Activated CD8-positive, alpha-beta memory T cell treated with anti-CD3 and anti-CD28 coated beads, Interleukin-2, amount 10 ng/mL, durations not matched to agents 7 days and 5 days (primary cell): ENCODE measurements at regions not wholly inside any gene's neighbourhood (a gene's known extent, or its start where the extent isn't known, plus 50 kb on each side); places are given as distances from the start of the nearest gene placed in this dataset.

Experiments
- ATAC-seq: fragments of 150-1000 bp; cut with Tn5 transposase; one replicate; pipeline ENCODE4 v1.10.0; 2021; ENCODE audit warnings: moderate library complexity
- CTCF ChIA-PET: fragments of 350-600 bp; sonication (Branson Sonifier 250); formaldehyde crosslinking; loops from one replicate; lab custom pipeline; 2021; ENCODE audit warnings: antibody characterized with exemption; lab: Charles Lee
- DNase-seq: peaks from one replicate; pipeline ENCODE4 v3.0.0-alpha.2; 2020
- H3K27ac Mint-ChIP-seq: one replicate; pipeline ENCODE4 v1.8.0; 2021; ENCODE audit warnings: mild to moderate bottlenecking, mixed read lengths
- H3K27me3 Mint-ChIP-seq: one replicate; pipeline ENCODE4 v1.8.0; 2021; ENCODE audit warnings: mixed read lengths
- H3K36me3 Mint-ChIP-seq: one replicate; pipeline ENCODE4 v1.8.0; 2021; ENCODE audit warnings: mild to moderate bottlenecking, mixed read lengths
- H3K4me1 Mint-ChIP-seq: one replicate; pipeline ENCODE4 v1.8.0; 2021; ENCODE audit warnings: mixed read lengths
- H3K4me3 Mint-ChIP-seq: one replicate; pipeline ENCODE4 v1.8.0; 2021; ENCODE audit warnings: mild to moderate bottlenecking, moderate library complexity, mixed read lengths
- H3K9me3 Mint-ChIP-seq: one replicate; pipeline ENCODE4 v1.8.0; 2022; ENCODE audit warnings: low read depth, mixed read lengths

GRCh38 chr6:139863346-139863745, 488.9 kb upstream of the CITED2 start:
- Mint-ChIP-seq H3K27me3 (peaks cover 2% of the 10 kb centered on the region), H3K9me3 (peaks cover 8% of the 10 kb centered on the region), H3K36me3 (peaks cover 12% of the 10 kb centered on the region), H3K27ac (no peak overlapping the region), H3K4me3 (no peak overlapping the region), H3K4me1 (peaks cover 11% of the 10 kb centered on the region)
- ATAC-seq, result no peak
- DNase-seq, result no peak
- CTCF ChIA-PET, result no interaction called here

- Mint-ChIP-seq H3K4me1 (peaks cover 11% of the 10 kb centered on the region), H3K27me3 (peaks cover 2% of the 10 kb centered on the region), H3K9me3 (peaks cover 8% of the 10 kb centered on the region), H3K4me3 (no peak overlapping the region), H3K36me3 (peaks cover 12% of the 10 kb centered on the region), H3K27ac (no peak overlapping the region)
- ATAC-seq (no peak), DNase-seq (no peak)
- CTCF ChIA-PET, result no interaction called here
Measured at GRCh38 chr6:139862311-139862710, 487.9 kb upstream of the CITED2 start.

DNA sequence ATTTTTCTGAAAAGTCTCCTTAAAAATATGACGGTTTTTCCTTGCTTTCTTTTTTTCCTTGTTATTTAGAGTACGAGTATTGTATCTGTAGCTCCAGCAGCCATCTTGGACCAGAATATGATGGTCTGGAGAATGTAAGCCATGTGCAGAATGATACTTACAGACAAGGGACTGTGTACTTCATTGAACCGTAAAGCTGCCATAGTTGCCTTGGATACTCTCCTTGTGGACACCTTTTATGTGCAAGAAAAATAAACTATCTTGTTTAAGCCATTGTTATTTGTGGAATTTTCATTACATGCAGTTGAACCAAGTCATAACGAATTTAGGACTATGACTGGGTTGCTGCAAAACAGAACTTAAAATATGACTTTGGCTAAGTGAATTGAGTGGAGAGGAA, 485.8 kb upstream of the CITED2 start:
- peaks cover 12% of the 10 kb centered on the region for H3K36me3 Mint-ChIP-seq

GRCh38 chr6:139858429-139858828, 484.0 kb upstream of the CITED2 start:
- CTCF ChIA-PET, result no interaction called here
- Mint-ChIP-seq H3K27me3 (peaks cover 2% of the 10 kb centered on the region), H3K4me1 (peaks cover 2% of the 10 kb centered on the region), H3K27ac (no peak overlapping the region), H3K36me3 (peaks cover 8% of the 10 kb centered on the region), H3K4me3 (no peak overlapping the region), H3K9me3 (peaks cover 3% of the 10 kb centered on the region)
- ATAC-seq (no peak), DNase-seq (no peak)

More for the DNA sequence above, 485.8 kb upstream of the CITED2 start:
- peaks cover 3% of the 10 kb centered on the region for H3K9me3 Mint-ChIP-seq
- DNase-seq, result no peak
- no peak for ATAC-seq
- peaks cover 2% of the 10 kb centered on the region for H3K27me3 Mint-ChIP-seq
- CTCF ChIA-PET, result no interaction called here
- peaks cover 11% of the 10 kb centered on the region for H3K4me1 Mint-ChIP-seq
- H3K4me3 Mint-ChIP-seq, result no peak overlapping the region
- H3K27ac Mint-ChIP-seq, result no peak overlapping the region

- H3K4me1 Mint-ChIP-seq, result no peaks in the 10 kb centered on the region
- H3K9me3 Mint-ChIP-seq, result no peaks in the 10 kb centered on the region
- H3K36me3 Mint-ChIP-seq, result peaks cover under 1% of the 10 kb centered on the region
- CTCF ChIA-PET, result no interaction called here
- DNase-seq (no peak), ATAC-seq (no peak)
- H3K27me3 Mint-ChIP-seq, result peaks cover 2% of the 10 kb centered on the region
- no peak overlapping the region for H3K4me3 Mint-ChIP-seq
- no peak overlapping the region for H3K27ac Mint-ChIP-seq
Measured at GRCh38 chr6:139857143-139857542, 482.7 kb upstream of the CITED2 start.

GRCh38 chr6:139856562-139856961, 482.1 kb upstream of the CITED2 start:
- no peaks in the 10 kb centered on the region for H3K4me1 Mint-ChIP-seq
- no peaks in the 10 kb centered on the region for H3K9me3 Mint-ChIP-seq
- DNase-seq (no peak), ATAC-seq (no peak)
- peaks cover 2% of the 10 kb centered on the region for H3K27me3 Mint-ChIP-seq
- no peak overlapping the region for H3K27ac Mint-ChIP-seq
- H3K4me3 Mint-ChIP-seq, result no peak overlapping the region
- H3K36me3 Mint-ChIP-seq, result no peaks in the 10 kb centered on the region
- CTCF ChIA-PET, result no interaction called here

- Mint-ChIP-seq H3K27ac (no peak overlapping the region), H3K36me3 (no peaks in the 10 kb centered on the region), H3K9me3 (no peaks in the 10 kb centered on the region), H3K27me3 (peaks cover 2% of the 10 kb centered on the region), H3K4me3 (no peak overlapping the region), H3K4me1 (no peaks in the 10 kb centered on the region)
- ATAC-seq, result no peak
- CTCF ChIA-PET, result interaction anchor here (0.7 kb wide), 1 partner anchor 1743 kb away, joined by 3 read pairs; no protein-coding TSS in a partner anchor
- no peak for DNase-seq
Measured at GRCh38 chr6:139855671-139856311, 481.3 kb upstream of the CITED2 start.

GRCh38 chr6:139853302-139853992, 479.0 kb upstream of the CITED2 start:
- H3K9me3 Mint-ChIP-seq, result no peaks in the 10 kb centered on the region
- no peaks in the 10 kb centered on the region for H3K4me1 Mint-ChIP-seq
- ATAC-seq (no peak), DNase-seq (no peak)
- H3K36me3 Mint-ChIP-seq, result no peaks in the 10 kb centered on the region
- H3K4me3 Mint-ChIP-seq, result no peak overlapping the region
- no peaks in the 10 kb centered on the region for H3K27me3 Mint-ChIP-seq
- no peak overlapping the region for H3K27ac Mint-ChIP-seq
- CTCF ChIA-PET, result no interaction called here

GRCh38 chr6:139852488-139853140, 478.2 kb upstream of the CITED2 start:
- CTCF ChIA-PET, result no interaction called here
- no peak overlapping the region for H3K27ac Mint-ChIP-seq
- no peak overlapping the region for H3K4me3 Mint-ChIP-seq
- ATAC-seq (no peak), DNase-seq (no peak)
- H3K36me3 Mint-ChIP-seq, result no peaks in the 10 kb centered on the region
- no peaks in the 10 kb centered on the region for H3K9me3 Mint-ChIP-seq
- H3K4me1 Mint-ChIP-seq, result no peaks in the 10 kb centered on the region
- H3K27me3 Mint-ChIP-seq, result no peaks in the 10 kb centered on the region

- Mint-ChIP-seq H3K9me3 (no peaks in the 10 kb centered on the region), H3K4me3 (no peak overlapping the region), H3K4me1 (no peaks in the 10 kb centered on the region), H3K27ac (no peak overlapping the region), H3K27me3 (no peaks in the 10 kb centered on the region), H3K36me3 (no peaks in the 10 kb centered on the region)
- DNase-seq (no peak), ATAC-seq (no peak)
- CTCF ChIA-PET, result no interaction called here
Measured at GRCh38 chr6:139852067-139852466, 477.6 kb upstream of the CITED2 start.

GRCh38 chr6:139851206-139851605, 476.8 kb upstream of the CITED2 start:
- DNase-seq (no peak), ATAC-seq (no peak)
- no peak overlapping the region for H3K27ac Mint-ChIP-seq
- no peak overlapping the region for H3K4me3 Mint-ChIP-seq
- H3K36me3 Mint-ChIP-seq, result no peaks in the 10 kb centered on the region
- H3K4me1 Mint-ChIP-seq, result no peaks in the 10 kb centered on the region
- H3K27me3 Mint-ChIP-seq, result no peaks in the 10 kb centered on the region
- CTCF ChIA-PET, result no interaction called here
- no peaks in the 10 kb centered on the region for H3K9me3 Mint-ChIP-seq

DNA sequence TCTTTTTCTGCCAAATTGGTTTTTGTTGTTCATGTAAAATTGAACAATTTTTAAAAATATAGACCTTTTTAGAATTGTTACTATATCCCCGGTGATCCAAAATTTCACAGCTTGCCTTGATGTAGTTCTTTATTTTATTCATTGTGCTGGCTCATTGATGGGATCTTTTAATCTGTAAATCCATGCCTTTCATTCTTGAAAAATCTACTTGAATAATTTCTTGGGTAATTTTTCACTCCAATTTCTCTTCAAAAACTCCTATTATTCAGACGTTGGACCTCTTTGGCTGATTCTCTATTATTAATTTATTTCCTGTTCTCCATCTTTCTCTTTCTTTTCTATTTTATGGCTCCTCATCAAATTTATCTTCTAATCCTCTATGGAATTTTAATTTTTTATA, 476.1 kb upstream of the CITED2 start:
- CTCF ChIA-PET, result no interaction called here
- Mint-ChIP-seq H3K9me3 (no peaks in the 10 kb centered on the region), H3K4me3 (no peak overlapping the region), H3K27ac (no peak overlapping the region), H3K4me1 (no peaks in the 10 kb centered on the region), H3K27me3 (no peaks in the 10 kb centered on the region), H3K36me3 (no peaks in the 10 kb centered on the region)
- DNase-seq (no peak), ATAC-seq (no peak)

GRCh38 chr6:139847457-139847813, 473.0 kb upstream of the CITED2 start:
- H3K36me3 Mint-ChIP-seq, result no peaks in the 10 kb centered on the region
- DNase-seq (no peak), ATAC-seq (no peak)
- peaks cover 2% of the 10 kb centered on the region for H3K9me3 Mint-ChIP-seq
- H3K4me1 Mint-ChIP-seq, result no peaks in the 10 kb centered on the region
- CTCF ChIA-PET, result no interaction called here
- no peak overlapping the region for H3K27ac Mint-ChIP-seq
- H3K4me3 Mint-ChIP-seq, result no peak overlapping the region
- H3K27me3 Mint-ChIP-seq, result no peaks in the 10 kb centered on the region
